Prostate gland (tissue), 2 donors: ENCODE measurements at regions not wholly inside any gene's neighbourhood (a gene's known extent, or its start where the extent isn't known, plus 50 kb on each side); places are given as distances from the start of the nearest gene placed in this dataset.

Experiments
- DNase-seq: peaks from one replicate; pipeline ENCODE4 v3.0.0-alpha.2; 2019; ENCODE audit warnings: low spot score
- H3K27ac ChIP-seq, 2 donors: fragments of 200-600 bp; sonication (generic); 2 replicates each; pipeline ENCODE4 v1.5.1; 2017 to 2019
- H3K27me3 ChIP-seq: fragments of 200-600 bp; sonication (generic); replicated peaks from 2 replicates; pipeline ENCODE4 v1.5.1; 2019; ENCODE audit not compliant: insufficient read depth
- H3K36me3 ChIP-seq, 2 donors: fragments of 200-600 bp; sonication (generic); 1 replicate in 1 of 2; 2 replicates in 1 of 2; pipeline versions ENCODE4 v1.5.1 to v1.8.1; 2017 to 2019
- H3K4me1 ChIP-seq: fragments of 200-600 bp; sonication (generic); replicated peaks from 2 replicates; pipeline ENCODE4 v1.5.1; 2019
- H3K4me3 ChIP-seq, 2 donors: fragments of 200-600 bp; sonication (generic); 2 replicates each; pipeline ENCODE4 v1.5.1; 2017 to 2019
- H3K9me3 ChIP-seq: fragments of 200-600 bp; sonication (generic); 2 replicates; pipeline ENCODE4 v1.5.1; 2017
- POLR2A ChIP-seq: fragments of 450-650 bp; IDR thresholded peaks from one replicate; pipeline ENCODE4 v1.6.1; 2016; ENCODE audit warnings: antibody characterized with exemption, mild to moderate bottlenecking
- POLR2AphosphoS5 ChIP-seq: sonication (generic); formaldehyde crosslinking; IDR thresholded peaks from one replicate; pipeline ENCODE4 v1.6.1; 2017; ENCODE audit warnings: antibody characterized with exemption
- WGBS: methylation state at CpG from one replicate; pipeline ENCODE4 v1.1.5; 2018; 5-methylcytosine and 5-hydroxymethylcytosine counted together
- intact Hi-C: fragments of 100-400 bp; cut with DNase I; formaldehyde crosslinking; loops from one replicate; pipeline ENCODE4 v1.14.2; 2022
- TF ChIP-seq, protein P1 (sequence below), 4 experiments: fragments of 200-600 bp in 2 of 4; fragments of 450-650 bp in 2 of 4; sonication (generic) in 2 of 4; IDR thresholded peaks; 1 replicate in 3 of 4; 2 replicates in 1 of 4; pipeline ENCODE4 v1.5.1; 2016 to 2019; ENCODE audit warnings: antibody characterized with exemption in 4 of 4, mild to moderate bottlenecking in 2 of 4, moderate library complexity in 2 of 4

GRCh38 chr9:129558063-129558550 is 62.8 kb downstream of the C9orf50 start:
- no peaks in the 10 kb centered on the region for H3K9me3 ChIP-seq
- no peaks in the 10 kb centered on the region for H3K27me3 ChIP-seq
- no peak for TF ChIP-seq POLR2A
- intact Hi-C loops, result loop anchor here (5.0 kb wide), 1 partner anchor 39 kb away; no protein-coding TSS in a partner anchor
- DNase-seq, result no peak
- H3K4me3 ChIP-seq, result no peak overlapping the region
- H3K27ac ChIP-seq, result peak overlapping the region; percentile 64 to 66
- H3K36me3 ChIP-seq, result no peaks in the 10 kb centered on the region
- H3K4me1 ChIP-seq, result no peaks in the 10 kb centered on the region
- 58% methylated on average over 16 of the region's 16 CpGs for WGBS

DNA sequence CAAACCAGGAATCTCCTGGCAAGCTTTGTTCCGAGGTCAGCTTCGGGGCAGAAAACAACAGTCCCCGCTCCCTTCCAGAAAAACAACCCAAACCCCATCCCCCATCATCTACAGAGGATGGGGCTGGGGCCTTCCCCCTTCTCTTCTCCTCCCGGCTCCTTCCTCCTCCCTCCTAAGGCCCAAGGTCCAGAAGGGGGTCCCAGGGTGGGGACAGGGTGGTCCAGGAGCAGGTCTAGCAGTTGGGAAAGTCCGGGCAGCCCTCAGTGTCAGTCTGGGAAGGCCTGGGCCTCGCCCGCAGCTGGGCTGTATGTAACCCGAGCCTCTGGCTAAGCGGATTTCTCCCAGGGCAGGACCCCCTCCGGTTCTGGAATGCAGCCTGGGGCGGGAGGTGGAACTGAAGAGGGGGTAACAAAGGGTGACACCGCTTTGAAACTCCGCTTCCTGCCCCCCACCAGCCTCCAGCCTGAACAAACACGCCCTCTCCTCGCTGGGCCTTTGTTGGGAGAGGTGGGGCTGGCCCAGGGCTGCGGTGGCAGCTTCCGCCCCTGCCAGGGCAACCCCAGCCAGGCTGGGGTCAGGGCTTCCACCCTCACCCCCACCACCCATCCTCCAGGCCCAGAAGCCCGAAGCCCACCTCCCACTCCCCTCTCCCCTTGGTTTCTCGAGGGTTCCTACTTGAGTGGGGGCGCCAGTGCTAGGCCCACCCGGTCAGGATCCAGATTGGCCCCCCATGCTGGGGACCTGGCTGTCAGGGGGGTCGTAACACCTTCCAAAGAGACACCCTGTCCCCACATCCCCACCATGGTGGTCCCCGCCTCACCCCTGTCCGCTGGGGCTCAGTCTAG is 63.5 kb downstream of the C9orf50 start:
- Histone ChIP-seq H3K27me3 (no peaks in the 10 kb centered on the region), H3K9me3 (no peaks in the 10 kb centered on the region), H3K27ac (peak overlapping the region; percentile 64 to 66), H3K4me3 (no peak overlapping the region), H3K36me3 (no peaks in the 10 kb centered on the region), H3K4me1 (no peaks in the 10 kb centered on the region)
- 35% methylated on average over 24 of the region's 24 CpGs for WGBS
- intact Hi-C loops, result loop anchor here (5.0 kb wide), 1 partner anchor 40 kb away; no protein-coding TSS in a partner anchor
- no peak for DNase-seq
- TF ChIP-seq, protein P1, sequence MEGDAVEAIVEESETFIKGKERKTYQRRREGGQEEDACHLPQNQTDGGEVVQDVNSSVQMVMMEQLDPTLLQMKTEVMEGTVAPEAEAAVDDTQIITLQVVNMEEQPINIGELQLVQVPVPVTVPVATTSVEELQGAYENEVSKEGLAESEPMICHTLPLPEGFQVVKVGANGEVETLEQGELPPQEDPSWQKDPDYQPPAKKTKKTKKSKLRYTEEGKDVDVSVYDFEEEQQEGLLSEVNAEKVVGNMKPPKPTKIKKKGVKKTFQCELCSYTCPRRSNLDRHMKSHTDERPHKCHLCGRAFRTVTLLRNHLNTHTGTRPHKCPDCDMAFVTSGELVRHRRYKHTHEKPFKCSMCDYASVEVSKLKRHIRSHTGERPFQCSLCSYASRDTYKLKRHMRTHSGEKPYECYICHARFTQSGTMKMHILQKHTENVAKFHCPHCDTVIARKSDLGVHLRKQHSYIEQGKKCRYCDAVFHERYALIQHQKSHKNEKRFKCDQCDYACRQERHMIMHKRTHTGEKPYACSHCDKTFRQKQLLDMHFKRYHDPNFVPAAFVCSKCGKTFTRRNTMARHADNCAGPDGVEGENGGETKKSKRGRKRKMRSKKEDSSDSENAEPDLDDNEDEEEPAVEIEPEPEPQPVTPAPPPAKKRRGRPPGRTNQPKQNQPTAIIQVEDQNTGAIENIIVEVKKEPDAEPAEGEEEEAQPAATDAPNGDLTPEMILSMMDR (IDR thresholded peaks at IDR 0.05), result no peak
- no peak for TF ChIP-seq POLR2A
- no peak for TF ChIP-seq POLR2AphosphoS5

- Histone ChIP-seq H3K36me3 (no peaks in the 10 kb centered on the region), H3K4me3 (no peak overlapping the region), H3K27me3 (no peaks in the 10 kb centered on the region), H3K27ac (peak overlapping the region; percentile 64 to 66), H3K4me1 (no peaks in the 10 kb centered on the region), H3K9me3 (no peaks in the 10 kb centered on the region)
- intact Hi-C loops, result loop anchor here (5.0 kb wide), 1 partner anchor 41 kb away; no protein-coding TSS in a partner anchor
- no peak for DNase-seq
- TF ChIP-seq, protein P1 (IDR thresholded peaks at IDR 0.05), result peak in 1 of 4 experiments; percentile 5
- TF ChIP-seq POLR2AphosphoS5 (no peak), POLR2A (no peak)
- WGBS, result 47% methylated on average over 12 of the region's 12 CpGs
Observed at GRCh38 chr9:129556491-129557191, 64.3 kb downstream of the C9orf50 start.

DNA sequence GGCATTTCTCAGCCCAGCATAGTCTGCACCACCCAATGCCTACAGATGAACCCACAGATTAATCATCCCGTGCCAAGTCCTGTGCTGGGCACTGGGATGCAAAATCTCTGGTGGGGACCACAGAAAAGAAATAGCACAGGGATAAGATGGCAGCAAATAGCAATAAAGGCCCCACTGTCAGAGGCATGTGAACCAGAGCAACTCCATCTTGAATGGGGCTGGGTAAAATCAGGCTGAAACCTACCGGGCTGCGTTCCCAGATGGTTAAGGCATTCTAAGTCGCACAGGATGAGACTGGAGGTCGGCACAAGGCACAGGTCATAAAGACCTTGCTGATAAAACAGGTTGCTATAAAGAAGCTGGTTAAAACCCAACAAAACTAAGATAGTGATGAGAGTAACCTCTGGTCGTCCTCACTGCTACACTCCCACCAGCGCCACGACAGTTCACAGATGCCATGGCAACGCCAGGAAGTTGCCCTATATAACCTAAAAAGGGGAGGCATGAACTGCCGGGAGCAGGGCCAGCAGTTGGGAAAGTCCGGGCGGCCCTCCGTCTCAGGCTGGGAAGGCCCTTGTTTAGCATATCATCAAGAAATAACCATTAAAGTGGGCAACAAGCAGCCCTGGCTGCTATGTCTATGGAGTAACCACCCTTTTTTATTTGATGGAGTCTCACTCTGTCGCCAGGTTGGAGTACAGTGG is 65.2 kb downstream of the C9orf50 start:
- Histone ChIP-seq H3K36me3 (no peaks in the 10 kb centered on the region), H3K27ac (peak overlapping the region in 1 of 2 donors; percentile 66), H3K9me3 (no peaks in the 10 kb centered on the region), H3K27me3 (no peaks in the 10 kb centered on the region), H3K4me1 (no peaks in the 10 kb centered on the region), H3K4me3 (no peak overlapping the region)
- 62% methylated on average over 14 of the region's 14 CpGs for WGBS
- DNase-seq, result no peak
- TF ChIP-seq POLR2A, result no peak
- TF ChIP-seq, protein P1 (IDR thresholded peaks at IDR 0.05), result no peak
- no peak for TF ChIP-seq POLR2AphosphoS5
- intact Hi-C loops, result loop anchor here (5.0 kb wide), 1 partner anchor 42 kb away; no protein-coding TSS in a partner anchor

GRCh38 chr9:129554649-129555048 is 66.3 kb downstream of the C9orf50 start:
- no peaks in the 10 kb centered on the region for H3K36me3 ChIP-seq
- 81% methylated on average over 5 of the region's 5 CpGs for WGBS
- H3K27me3 ChIP-seq, result no peaks in the 10 kb centered on the region
- no peaks in the 10 kb centered on the region for H3K4me1 ChIP-seq
- DNase-seq, result no peak
- no peaks in the 10 kb centered on the region for H3K9me3 ChIP-seq
- intact Hi-C loops, result loop anchor here (5.0 kb wide), 1 partner anchor 43 kb away; no protein-coding TSS in a partner anchor
- TF ChIP-seq POLR2AphosphoS5, result no peak
- TF ChIP-seq, protein P1 (IDR thresholded peaks at IDR 0.05), result no peak
- no peak for TF ChIP-seq POLR2A
- no peak overlapping the region for H3K4me3 ChIP-seq
- no peak overlapping the region for H3K27ac ChIP-seq
